ENCODE measurements at regions not wholly inside any gene's neighbourhood (a gene's known extent, or its start where the extent isn't known, plus 50 kb on each side); places are given as distances from the start of the nearest gene placed in this dataset.

- Mint-ChIP-seq H3K27me3 (ENCODE audit: low read depth) (no peaks in the 10 kb centered on the region), H3K9me3 (ENCODE audit: low read depth) (peaks cover 19% of the 10 kb centered on the region)
- TF ChIP-seq CTCF (IDR thresholded peaks at IDR 0.05) = no peak
Observed at GRCh38 chrX:138349351-138349750, 362.2 kb downstream of the FGF13 start.

GRCh38 chrX:138378876-138379275, 332.6 kb downstream of the FGF13 start:
- Mint-ChIP-seq H3K4me1 (ENCODE audit: low read depth) (no peaks in the 10 kb centered on the region), H3K27ac (ENCODE audit: unreplicated experiment) (no peak overlapping the region), H3K36me3 (ENCODE audit: low read depth) (peaks cover 2% of the 10 kb centered on the region), H3K4me3 (ENCODE audit: unreplicated experiment) (no peak overlapping the region), H3K9me3 (ENCODE audit: low read depth) (peaks cover 34% of the 10 kb centered on the region), H3K27me3 (ENCODE audit: low read depth) (no peaks in the 10 kb centered on the region)
- no peak for DNase-seq (ENCODE audit: low spot score)
- no peak for TF ChIP-seq CTCF (IDR thresholded peaks at IDR 0.05)

More at GRCh38 chrX:138349351-138349750, 362.2 kb downstream of the FGF13 start:
- Mint-ChIP-seq H3K4me3 (ENCODE audit: unreplicated experiment) (no peak overlapping the region), H3K36me3 (ENCODE audit: low read depth) (no peaks in the 10 kb centered on the region), H3K4me1 (ENCODE audit: low read depth) (no peaks in the 10 kb centered on the region), H3K27ac (ENCODE audit: unreplicated experiment) (no peak overlapping the region)
- DNase-seq (ENCODE audit: low spot score) = no peak

GRCh38 chrX:138408101-138408500, 303.4 kb downstream of the FGF13 start:
- Mint-ChIP-seq H3K36me3 (ENCODE audit: low read depth) (no peaks in the 10 kb centered on the region), H3K9me3 (ENCODE audit: low read depth) (peaks cover 24% of the 10 kb centered on the region), H3K4me3 (ENCODE audit: unreplicated experiment) (no peak overlapping the region), H3K4me1 (ENCODE audit: low read depth) (no peaks in the 10 kb centered on the region), H3K27me3 (ENCODE audit: low read depth) (no peaks in the 10 kb centered on the region), H3K27ac (ENCODE audit: unreplicated experiment) (no peak overlapping the region)
- TF ChIP-seq CTCF (IDR thresholded peaks at IDR 0.05) = no peak
- DNase-seq (ENCODE audit: low spot score) = no peak

GRCh38 chrX:138411048-138411447, 300.5 kb downstream of the FGF13 start:
- Mint-ChIP-seq H3K4me1 (ENCODE audit: low read depth) (no peaks in the 10 kb centered on the region), H3K27me3 (ENCODE audit: low read depth) (no peaks in the 10 kb centered on the region), H3K36me3 (ENCODE audit: low read depth) (no peaks in the 10 kb centered on the region), H3K4me3 (ENCODE audit: unreplicated experiment) (no peak overlapping the region), H3K27ac (ENCODE audit: unreplicated experiment) (no peak overlapping the region), H3K9me3 (ENCODE audit: low read depth) (peaks cover 24% of the 10 kb centered on the region)
- DNase-seq (ENCODE audit: low spot score) = no peak
- TF ChIP-seq CTCF (IDR thresholded peaks at IDR 0.05) = no peak

Measured in chondrocyte (in vitro differentiated cells).